ENCODE measurements at regions not wholly inside any gene's neighbourhood (a gene's known extent, or its start where the extent isn't known, plus 50 kb on each side); places are given as distances from the start of the nearest gene placed in this dataset.

DNA sequence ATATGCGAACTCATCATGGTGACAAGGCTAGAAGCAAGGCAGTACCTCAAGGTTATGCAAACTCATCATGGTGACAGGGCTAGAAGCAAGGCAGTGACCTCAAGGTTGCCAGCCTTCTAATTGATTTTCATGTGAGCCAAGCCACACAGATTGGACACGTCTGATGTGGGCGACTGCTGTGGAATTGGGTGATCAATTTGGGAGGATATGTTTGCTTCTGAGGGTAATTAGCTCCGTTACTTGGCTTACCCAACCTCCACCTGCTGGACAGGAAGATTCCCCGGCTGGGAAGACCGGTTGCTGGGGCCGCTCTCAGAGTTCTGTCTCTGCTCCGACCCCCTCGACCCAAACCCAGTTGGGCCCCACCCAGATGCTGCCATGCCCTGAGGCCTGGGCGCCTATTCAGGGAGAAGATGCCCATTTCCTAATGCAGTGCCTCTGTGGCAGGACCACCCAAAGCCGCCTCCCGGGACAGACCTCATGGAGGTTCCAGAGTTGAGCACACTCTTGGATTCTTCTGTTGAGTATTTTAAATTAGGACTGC is 69.9 kb upstream of the SHANK2 start (continued):
- TF ChIP-seq, protein P1, sequence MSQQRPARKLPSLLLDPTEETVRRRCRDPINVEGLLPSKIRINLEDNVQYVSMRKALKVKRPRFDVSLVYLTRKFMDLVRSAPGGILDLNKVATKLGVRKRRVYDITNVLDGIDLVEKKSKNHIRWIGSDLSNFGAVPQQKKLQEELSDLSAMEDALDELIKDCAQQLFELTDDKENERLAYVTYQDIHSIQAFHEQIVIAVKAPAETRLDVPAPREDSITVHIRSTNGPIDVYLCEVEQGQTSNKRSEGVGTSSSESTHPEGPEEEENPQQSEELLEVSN (IDR thresholded peaks at IDR 0.05; ENCODE audit: borderline replicate concordance in 1 of 2, extremely low read depth in 1 of 2, insufficient read depth in 1 of 2, insufficient read length in 1 of 2, low read depth in 1 of 2, low read length in 1 of 2, poor library complexity in 1 of 2, severe bottlenecking in 1 of 2) = no peak
- no peak for TF ChIP-seq ZFP1 (CRISPR knock-in tag; IDR thresholded peaks at IDR 0.05)
- TF ChIP-seq, protein P2, sequence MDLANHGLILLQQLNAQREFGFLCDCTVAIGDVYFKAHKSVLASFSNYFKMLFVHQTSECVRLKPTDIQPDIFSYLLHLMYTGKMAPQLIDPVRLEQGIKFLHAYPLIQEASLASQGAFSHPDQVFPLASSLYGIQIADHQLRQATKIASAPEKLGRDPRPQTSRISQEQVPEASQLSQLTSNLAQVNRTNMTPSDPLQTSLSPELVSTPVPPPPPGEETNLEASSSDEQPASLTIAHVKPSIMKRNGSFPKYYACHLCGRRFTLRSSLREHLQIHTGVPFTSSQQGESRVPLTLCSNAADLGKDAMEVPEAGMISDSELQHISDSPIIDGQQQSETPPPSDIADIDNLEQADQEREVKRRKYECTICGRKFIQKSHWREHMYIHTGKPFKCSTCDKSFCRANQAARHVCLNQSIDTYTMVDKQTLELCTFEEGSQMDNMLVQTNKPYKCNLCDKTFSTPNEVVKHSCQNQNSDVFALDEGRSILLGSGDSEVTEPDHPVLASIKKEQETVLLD (IDR thresholded peaks at IDR 0.05) = no peak
- TF ChIP-seq C11orf30 (IDR thresholded peaks at IDR 0.05; ENCODE audit: low read depth) = peak; percentile 76
- TF ChIP-seq ZNF696 (CRISPR knock-in tag; conservative IDR thresholded peaks at IDR 0.05) = no peak
- no peak for TF ChIP-seq SREBF1 (IDR thresholded peaks at IDR 0.05; ENCODE audit: borderline replicate concordance, low read depth, low read length)
- TF ChIP-seq FOXJ3 (CRISPR knock-in tag; IDR thresholded peaks at IDR 0.05) = no peak
- TF ChIP-seq MYNN (IDR thresholded peaks at IDR 0.05) = no peak
- TF ChIP-seq MYNN (CRISPR knock-in tag; IDR thresholded peaks at IDR 0.05) = no peak
- TF ChIP-seq MAFG (tag; conservative IDR thresholded peaks at IDR 0.05) = peak; percentile 78
- no peak for TF ChIP-seq ESRRA (IDR thresholded peaks at IDR 0.05; ENCODE audit: borderline replicate concordance, low read depth)
- TF ChIP-seq CCNT2 (IDR thresholded peaks at IDR 0.05; ENCODE audit: borderline replicate concordance, extremely low read depth, insufficient read length, low read depth, low read length) = no peak
- no peak for TF ChIP-seq HDAC8 (tag; IDR thresholded peaks at IDR 0.05)
- no peak for TF ChIP-seq TCF3 (CRISPR knock-in tag; IDR thresholded peaks at IDR 0.05)
- TF ChIP-seq HDAC2 (IDR thresholded peaks at IDR 0.05) = no peak
- no peak for TF ChIP-seq ELF4 (CRISPR knock-in tag; IDR thresholded peaks at IDR 0.05)
- TF ChIP-seq FOXP1 (CRISPR knock-in tag; IDR thresholded peaks at IDR 0.05) = no peak
- no peak for TF ChIP-seq SMARCA5 (IDR thresholded peaks at IDR 0.05)
- TF ChIP-seq MAFK (IDR thresholded peaks at IDR 0.05; ENCODE audit: low read length) = peak; percentile 37; the same call in 1 of the 2 replicates
- no peak for TF ChIP-seq SIRT6 (IDR thresholded peaks at IDR 0.05; ENCODE audit: low read depth, low read length)
- TF ChIP-seq NFRKB (IDR thresholded peaks at IDR 0.05; ENCODE audit: low read depth) = no peak
- TF ChIP-seq CHD2 (IDR thresholded peaks at IDR 0.05; ENCODE audit: low read depth, low read length) = no peak
- TF ChIP-seq HLTF (IDR thresholded peaks at IDR 0.05) = no peak
- TF ChIP-seq, protein P3, sequence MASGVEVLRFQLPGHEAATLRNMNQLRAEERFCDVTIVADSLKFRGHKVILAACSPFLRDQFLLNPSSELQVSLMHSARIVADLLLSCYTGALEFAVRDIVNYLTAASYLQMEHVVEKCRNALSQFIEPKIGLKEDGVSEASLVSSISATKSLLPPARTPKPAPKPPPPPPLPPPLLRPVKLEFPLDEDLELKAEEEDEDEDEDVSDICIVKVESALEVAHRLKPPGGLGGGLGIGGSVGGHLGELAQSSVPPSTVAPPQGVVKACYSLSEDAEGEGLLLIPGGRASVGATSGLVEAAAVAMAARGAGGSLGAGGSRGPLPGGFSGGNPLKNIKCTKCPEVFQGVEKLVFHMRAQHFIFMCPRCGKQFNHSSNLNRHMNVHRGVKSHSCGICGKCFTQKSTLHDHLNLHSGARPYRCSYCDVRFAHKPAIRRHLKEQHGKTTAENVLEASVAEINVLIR (CRISPR knock-in tag; IDR thresholded peaks at IDR 0.05) = no peak
- TF ChIP-seq CREBBP (IDR thresholded peaks at IDR 0.05; ENCODE audit: low read depth, low read length) = no peak
- TF ChIP-seq NR2C1 (IDR thresholded peaks at IDR 0.05) = no peak
- no peak for TF ChIP-seq NR2C1 (tag; IDR thresholded peaks at IDR 0.05)
- TF ChIP-seq ZNF583 (CRISPR knock-in tag; IDR thresholded peaks at IDR 0.05) = no peak
- TF ChIP-seq ZNF444 (CRISPR knock-in tag; IDR thresholded peaks at IDR 0.05) = no peak
- peak; percentile 28; the same call in 1 of the 2 replicates for TF ChIP-seq NFE2 (IDR thresholded peaks at IDR 0.05; ENCODE audit: low read depth)
- no peak for TF ChIP-seq RBM25 (IDR thresholded peaks at IDR 0.05; ENCODE audit: low read depth, low read length, severe bottlenecking)
- TF ChIP-seq NR2F6 (CRISPR knock-in tag; IDR thresholded peaks at IDR 0.05) = no peak
